GM13976 (cell line): ENCODE measurements at regions not wholly inside any gene's neighbourhood (a gene's known extent, or its start where the extent isn't known, plus 50 kb on each side); places are given as distances from the start of the nearest gene placed in this dataset.

Source experiments
- DNase-seq: peaks from one replicate; pipeline ENCODE4 v3.0.0; 2012; ENCODE audit warnings: low spot score
- CTCF ChIP-seq: IDR thresholded peaks from 2 replicates; pipeline ENCODE4 v1.5.1; 2012; ENCODE audit warnings: borderline replicate concordance, mild to moderate bottlenecking; ENCODE audit not compliant: insufficient read depth; ENCODE audit errors: extremely low read depth, missing control alignments, control extremely low read depth
- in situ Hi-C: fragments of 300-500 bp; cut with MboI; formaldehyde crosslinking; loops from one replicate; pipeline ENCODE4 v1.12.0; 2022; ENCODE audit warnings: low sequenced_read_pairs, mixed read lengths, inconsistent platforms; ENCODE audit not compliant: unreplicated experiment

DNA sequence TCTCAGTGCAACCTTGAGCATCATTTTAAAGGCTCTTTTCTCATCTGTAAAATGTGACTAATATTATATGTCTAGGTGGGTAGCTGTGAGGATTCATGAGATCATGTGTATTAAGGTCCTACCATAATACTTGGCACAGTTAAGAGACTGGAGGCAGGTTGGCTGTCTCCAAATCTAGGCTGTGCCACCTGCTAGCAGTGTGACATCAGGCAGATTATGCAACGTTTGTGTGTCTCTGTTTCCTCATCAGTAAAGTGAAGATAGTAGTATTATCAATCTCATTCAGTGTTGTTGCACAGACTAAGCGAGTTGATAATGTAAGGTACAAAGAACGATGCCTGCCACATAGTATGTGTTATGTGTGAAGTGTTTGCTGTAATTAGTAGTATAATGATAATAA, 227.4 kb downstream of the SAMD5 start:
- in situ Hi-C loops, result no loop called here
- TF ChIP-seq CTCF, result no peak
- no peak for DNase-seq

DNA sequence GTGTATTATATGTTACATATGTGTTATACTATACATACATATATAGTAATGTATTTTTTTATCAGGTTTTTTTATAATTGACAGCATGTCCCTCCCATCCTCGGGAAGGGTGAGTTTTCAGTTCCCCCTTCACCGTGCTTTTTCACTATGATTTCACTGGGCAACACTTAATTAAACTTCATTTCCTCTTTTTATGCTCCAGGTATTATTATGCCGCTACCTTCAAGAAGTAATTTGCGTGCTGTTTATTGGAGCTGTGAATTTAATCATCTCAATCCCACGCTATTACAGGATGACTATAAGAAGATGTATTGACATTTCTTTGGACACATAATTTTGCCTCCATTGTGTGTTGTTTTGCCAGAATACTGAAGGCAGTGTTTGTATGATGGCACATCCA, 228.6 kb downstream of the SAMD5 start:
- in situ Hi-C loops, result no loop called here
- TF ChIP-seq CTCF, result no peak
- no peak for DNase-seq

- in situ Hi-C loops, result no loop called here
- no peak for DNase-seq
- TF ChIP-seq CTCF, result no peak
Measured at GRCh38 chr6:147738099-147738498, 229.6 kb downstream of the SAMD5 start.

DNA sequence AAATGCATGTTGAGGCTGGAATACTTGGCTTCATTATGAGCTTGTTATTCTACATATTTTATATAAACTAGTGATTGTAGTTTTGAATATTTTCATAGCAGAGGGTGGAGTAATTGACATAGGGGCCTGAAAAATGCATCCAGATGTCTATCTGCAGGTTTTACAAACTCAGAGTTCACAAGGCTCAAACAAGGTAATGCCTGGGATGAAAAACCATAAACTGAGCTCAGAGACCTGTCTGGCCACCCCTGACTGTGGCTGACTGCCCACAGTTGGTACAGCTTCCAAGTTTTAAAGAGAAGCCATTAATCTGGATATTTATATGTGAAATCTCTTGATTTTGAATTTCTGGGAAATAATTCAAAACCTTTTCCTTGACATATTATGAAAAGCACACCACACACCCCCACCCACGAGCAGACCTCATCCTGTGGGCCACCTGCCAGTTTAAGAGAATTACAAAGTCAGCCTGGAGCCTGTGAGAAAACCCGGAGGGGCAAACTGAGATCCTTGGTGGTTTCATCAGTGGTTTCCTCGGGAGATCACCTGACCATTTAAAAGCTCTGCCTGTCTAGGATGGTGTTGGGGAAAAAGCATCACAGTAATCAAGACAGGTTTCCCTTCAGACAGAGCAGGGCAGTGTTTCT, 230.1 kb downstream of the SAMD5 start:
- DNase-seq, result no peak
- in situ Hi-C loops, result no loop called here
- no peak for TF ChIP-seq CTCF

- in situ Hi-C loops, result no loop called here
- TF ChIP-seq CTCF, result no peak
- no peak for DNase-seq
Measured at GRCh38 chr6:147740326-147740725, 231.8 kb downstream of the SAMD5 start.

- TF ChIP-seq CTCF, result no peak
- no peak for DNase-seq
- in situ Hi-C loops, result no loop called here
Measured at GRCh38 chr6:147740916-147741315, 232.4 kb downstream of the SAMD5 start.
